GM11168 (cell line): ENCODE measurements at regions not wholly inside any gene's neighbourhood (a gene's known extent, or its start where the extent isn't known, plus 50 kb on each side); places are given as distances from the start of the nearest gene placed in this dataset.

Experiments used
- in situ Hi-C: fragments of 300-500 bp; cut with MboI; formaldehyde crosslinking; loops from one replicate; pipeline ENCODE4 v1.12.0; 2022; ENCODE audit warnings: low sequenced_read_pairs; ENCODE audit not compliant: unreplicated experiment

DNA sequence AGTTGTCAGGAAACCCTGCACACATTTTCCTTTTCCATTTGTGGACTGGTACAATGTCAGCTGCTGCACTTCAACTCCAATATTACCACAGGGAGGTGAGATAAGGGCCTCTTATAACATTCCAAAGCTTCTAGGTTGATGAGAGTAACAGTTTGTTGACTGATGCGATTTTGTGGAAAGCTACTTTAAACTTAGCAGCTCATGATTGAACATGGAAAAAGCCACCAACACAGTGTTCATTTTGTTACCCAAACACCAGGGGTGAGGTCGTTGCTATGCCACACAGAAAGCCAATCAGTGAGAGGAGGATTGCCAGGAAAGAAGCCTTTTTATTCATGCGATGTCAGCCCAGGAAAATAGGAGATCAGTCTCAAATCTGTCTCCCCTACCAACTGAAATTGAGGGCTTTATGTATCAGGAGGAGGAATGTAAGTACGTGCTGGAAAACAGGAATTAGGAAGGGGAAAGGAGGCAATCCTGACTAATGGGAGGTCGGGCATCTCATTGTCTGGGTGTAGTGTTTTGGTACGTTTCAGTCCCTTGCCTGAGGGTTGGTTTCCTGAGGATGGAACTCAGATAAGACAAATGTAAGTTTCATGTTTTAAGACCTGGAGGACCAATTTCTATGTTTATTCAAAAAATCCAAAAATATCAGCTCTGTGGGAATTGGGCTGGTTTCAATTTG, 92.7 kb upstream of the PLEKHA5 start:
- in situ Hi-C loops: no loop called here

DNA sequence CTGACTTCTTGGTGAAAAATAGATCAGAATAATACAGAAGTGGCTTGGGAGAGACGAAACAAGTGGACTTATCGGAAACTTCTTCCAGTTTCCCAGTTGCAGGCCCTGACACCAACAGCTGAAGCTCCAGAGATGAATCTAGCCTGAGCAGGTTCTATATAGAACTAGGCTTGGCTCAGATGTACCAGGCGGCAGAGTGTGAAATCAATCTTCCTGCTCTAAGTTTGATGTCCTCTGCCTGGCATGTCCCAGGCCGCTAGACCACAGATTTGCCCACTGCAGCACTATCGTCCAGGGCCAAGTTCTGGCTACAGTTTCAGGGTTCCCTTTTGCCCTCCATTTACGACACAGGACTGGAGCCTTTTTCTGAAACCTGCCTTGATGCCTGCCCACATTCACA, 91.3 kb upstream of the PLEKHA5 start:
- in situ Hi-C loops: no loop called here

DNA sequence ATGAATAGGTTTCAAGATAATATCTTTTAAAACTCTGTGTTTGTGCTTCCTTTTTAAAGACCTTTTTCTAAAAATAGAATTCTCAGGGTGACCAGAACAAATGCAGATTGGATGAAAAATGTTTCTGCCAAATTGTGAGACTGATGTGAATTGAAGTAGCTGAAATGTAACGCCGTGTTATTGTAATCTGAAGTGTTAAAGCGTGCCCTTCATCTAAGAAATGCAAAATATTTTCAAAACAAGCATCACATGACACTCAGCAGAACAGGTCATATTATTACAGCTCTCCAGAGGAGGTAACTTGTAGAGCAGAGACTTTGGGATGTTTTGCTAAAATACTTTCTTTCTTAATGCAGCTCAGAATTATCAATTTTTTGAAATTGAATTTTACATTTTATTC, 90.0 kb upstream of the PLEKHA5 start:
- in situ Hi-C loops: no loop called here

DNA sequence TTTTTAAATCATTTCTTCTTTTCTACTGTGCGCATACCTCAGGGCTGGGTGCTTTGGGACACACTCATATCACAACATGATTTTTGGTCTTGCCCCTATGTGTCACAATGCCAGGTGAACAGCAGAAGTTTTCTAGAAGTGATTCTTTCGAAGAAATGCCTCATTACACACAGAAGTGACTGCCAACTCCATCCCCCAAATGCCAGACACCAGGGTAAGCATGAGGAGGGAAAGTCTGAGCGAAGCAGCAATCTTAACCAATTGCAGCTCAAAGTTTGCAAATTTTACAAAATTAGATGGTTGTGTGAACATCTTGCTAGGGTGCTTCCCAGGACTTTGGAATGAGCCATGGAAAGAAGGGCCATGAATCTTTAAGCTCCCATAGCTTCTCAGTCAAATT, 87.3 kb upstream of the PLEKHA5 start:
- in situ Hi-C loops: no loop called here

DNA sequence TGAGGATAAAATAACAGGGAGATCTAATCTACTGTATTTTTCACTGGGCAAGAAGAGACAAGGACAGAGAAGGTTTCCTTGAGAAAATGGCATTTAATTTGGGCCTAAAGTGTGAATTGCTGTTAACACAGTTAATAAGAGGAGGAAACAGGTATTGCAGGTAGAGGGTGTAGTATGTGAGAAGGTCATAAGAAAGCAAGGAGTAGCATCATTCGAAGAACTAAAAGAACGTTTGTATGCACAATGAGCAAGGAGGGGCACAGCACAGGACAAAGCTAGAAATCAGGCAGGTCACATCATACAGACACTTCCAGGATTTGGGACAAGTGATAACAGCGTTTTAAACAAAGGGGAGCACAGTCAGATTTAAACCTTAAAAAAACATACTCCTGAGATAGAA, 85.1 kb upstream of the PLEKHA5 start:
- in situ Hi-C loops: no loop called here

DNA sequence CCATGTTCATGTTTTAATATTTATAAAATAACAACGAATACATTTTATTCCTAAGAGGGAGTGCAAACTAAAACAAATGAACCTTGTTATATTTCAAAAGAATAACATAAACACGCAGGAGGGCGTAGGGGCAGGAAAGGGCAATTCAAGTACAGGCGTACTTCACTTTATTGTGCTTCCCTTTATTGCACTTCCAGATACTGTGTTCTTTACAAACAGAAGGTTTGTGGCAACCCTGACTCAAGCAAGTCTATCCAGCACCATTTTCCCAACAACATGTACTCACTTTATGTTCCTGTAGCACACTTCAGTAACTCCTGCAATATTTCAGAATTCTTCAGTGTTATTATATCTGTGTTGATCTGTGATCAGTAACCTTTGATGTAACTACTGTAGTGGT, 84.6 kb upstream of the PLEKHA5 start:
- in situ Hi-C loops: no loop called here

DNA sequence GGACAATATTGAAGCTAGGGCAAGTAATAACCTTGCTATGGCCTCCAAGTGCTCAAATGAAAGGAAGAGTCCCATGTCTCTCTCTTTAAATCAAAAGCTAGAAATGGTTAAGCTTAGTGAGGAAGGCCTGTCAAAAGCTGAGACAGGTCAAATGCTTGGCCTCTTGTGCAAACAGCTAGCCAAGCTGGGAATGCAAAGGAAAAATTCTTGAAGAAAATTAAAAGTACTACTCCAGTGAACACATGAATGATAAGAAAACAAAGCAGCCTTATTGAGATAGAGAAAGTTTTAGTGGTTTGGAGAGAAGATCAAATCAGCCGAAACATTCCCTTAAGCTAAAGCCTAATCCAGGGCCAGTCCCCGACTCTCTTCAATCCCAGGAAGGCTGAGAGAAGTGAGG, 84.1 kb upstream of the PLEKHA5 start:
- in situ Hi-C loops: no loop called here

DNA sequence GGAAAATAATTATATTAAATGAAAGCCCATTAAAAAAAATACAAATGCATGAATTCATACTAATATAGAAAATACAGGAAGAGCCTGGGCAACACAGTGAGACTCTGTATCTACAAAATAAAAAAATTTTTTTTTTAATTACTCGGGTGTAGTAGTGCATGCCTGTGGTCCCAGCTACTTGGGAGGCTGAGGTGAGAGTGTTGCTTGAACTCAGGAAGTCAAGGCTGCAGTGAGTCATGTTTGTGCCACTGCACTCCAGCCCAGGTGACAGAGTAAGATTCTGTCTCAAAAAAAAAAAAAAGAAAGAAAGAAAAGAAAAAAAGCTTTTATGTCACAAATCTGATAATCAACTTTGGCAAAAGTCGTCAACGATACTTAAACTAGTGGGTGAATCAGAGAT, 80.6 kb upstream of the PLEKHA5 start:
- in situ Hi-C loops: no loop called here

DNA sequence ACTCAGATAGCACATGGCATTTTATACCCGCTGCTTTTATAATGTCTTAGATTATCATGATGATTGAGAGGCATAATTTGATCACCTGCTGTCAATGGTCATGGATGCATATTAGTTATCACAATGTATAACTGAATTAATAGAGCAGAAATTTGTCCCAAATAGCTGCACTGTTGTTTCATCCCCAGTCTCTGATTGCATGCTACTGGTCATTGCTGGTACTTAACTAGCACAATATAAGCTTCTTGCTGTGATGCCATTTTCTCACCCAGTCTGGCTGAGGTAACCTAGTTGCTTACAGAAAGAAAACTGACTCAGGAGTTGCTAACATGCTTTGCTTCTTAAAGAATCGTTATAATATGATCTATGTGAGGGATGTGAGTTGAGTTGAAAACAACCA, 76.8 kb upstream of the PLEKHA5 start:
- in situ Hi-C loops: no loop called here

DNA sequence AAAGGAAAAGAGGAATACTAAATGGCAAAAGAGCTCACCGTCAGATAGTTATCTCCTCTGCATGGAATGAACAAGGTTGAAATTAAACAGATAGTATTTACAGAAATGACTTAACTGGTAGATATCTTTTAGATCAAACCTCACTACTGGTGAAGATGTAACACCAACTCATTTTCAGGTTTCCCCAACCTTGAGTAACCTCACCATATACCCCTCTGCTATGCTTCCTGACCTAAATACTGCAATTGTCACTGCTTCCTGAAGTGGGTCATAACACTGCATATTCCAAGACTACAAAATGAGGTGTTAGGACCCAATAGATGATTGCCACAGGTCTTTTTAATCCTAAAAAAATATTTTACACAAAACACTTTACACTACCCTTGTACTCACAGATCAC, 76.3 kb upstream of the PLEKHA5 start:
- in situ Hi-C loops: no loop called here

DNA sequence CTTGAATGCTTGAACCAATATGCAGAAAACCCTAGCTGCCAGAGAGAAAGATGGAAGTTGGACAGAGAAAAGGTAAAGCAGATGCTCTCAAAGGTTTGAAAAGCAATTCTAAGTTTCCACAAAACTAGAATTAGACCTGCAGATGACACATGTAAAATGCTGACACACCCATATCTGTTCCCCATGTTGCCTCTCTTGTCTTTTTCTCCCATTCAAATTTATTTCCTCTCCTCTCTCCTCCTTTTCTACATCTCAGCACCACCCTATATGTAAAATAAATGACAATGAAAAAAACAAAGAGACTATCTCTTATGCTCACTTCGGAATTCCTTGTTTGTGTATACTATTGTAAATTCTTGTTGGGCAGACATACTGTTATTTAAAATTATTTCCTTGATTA, 75.5 kb upstream of the PLEKHA5 start:
- in situ Hi-C loops: no loop called here

DNA sequence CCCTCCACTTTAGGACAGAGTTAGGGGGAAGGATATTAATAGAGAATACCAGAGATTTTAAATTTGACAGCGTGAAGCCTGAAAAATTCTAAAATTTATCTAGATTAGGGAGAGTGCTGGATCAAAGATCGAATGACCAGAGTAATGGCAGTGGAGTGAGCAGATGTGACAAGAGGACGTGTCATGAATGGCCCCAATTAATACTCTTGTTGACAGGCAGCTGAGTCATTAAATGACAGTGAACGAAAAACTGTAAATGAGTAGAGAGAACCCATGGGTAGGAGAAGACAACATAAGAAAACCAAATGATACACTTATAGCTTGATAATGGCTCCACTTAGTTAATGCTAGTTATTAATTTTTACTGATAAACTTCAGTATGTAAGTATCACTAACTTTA, 73.9 kb upstream of the PLEKHA5 start:
- in situ Hi-C loops: no loop called here

DNA sequence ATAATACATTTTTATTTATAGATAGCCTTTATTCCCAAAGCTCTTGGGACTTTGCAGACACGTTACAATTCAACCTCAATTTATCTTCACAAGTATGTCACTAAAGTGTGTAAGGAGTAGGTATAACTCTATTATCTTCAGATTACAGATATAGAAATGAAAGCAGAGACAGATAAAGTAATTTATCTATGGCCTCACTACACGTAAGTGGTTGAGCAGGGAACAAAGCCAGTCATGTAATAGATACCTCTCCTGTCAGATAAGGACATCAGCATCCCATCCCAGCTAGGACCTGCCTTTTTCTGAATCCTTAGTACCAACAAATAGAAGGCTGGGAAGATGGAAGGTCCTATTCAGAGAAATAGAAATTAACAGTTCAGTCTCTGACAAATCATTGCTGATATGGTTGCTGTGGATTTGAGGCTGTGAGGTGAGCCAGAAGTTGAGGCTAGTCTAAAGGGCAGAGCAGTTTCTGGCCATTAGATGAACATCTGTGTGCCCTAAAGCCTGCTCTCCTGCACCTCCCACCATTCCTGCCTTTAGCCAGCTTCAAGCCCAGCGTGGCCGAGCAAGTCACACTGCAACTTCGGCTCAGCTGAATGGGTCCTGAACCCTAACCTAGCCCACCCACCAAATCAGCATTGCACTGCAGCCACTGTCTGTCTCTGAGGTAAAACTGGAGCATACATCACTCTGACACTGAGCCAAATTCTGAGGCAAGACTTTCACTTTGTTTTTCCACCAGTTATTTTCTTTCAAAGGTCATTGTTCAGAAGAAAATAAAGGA, 71.1 kb upstream of the PLEKHA5 start:
- in situ Hi-C loops: no loop called here

DNA sequence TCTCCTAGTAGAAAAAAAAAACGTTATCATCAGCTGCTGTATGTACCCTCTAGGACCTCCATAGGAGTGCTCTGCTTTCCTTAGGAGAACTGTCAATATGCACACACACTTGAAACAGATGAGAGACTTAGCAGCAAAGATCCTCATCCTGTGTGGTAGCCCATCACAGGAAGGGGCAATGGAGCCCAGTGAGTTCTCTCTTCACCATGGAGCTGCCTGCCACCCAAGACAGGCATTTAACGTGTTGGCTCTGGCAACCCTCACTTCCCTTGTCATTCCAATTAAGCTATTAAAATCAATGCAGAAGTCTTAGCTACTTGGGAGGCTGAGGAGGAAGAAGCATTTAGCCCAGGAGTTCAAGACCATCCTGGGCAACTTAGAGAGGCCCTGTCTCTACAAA, 64.8 kb upstream of the PLEKHA5 start:
- in situ Hi-C loops: no loop called here

DNA sequence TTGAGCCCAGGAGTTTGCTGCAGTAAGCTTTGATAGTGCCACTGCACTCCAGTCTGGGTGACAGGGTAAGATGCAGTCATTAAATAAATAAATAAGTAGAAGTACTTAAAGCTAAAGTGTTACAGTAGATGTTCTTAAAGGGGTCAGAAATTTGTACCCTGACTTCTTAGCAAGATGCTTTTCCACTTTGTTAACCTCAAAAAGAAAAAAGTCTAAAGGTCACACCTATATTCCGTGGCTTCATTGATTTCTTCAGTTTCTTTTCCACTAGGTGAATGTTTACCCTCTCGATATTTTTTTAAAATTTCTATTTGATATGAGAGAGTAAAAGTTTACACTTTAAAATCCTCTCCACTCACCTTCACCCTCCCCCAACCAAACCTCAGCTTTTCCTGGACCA, 64.3 kb upstream of the PLEKHA5 start:
- in situ Hi-C loops: no loop called here

DNA sequence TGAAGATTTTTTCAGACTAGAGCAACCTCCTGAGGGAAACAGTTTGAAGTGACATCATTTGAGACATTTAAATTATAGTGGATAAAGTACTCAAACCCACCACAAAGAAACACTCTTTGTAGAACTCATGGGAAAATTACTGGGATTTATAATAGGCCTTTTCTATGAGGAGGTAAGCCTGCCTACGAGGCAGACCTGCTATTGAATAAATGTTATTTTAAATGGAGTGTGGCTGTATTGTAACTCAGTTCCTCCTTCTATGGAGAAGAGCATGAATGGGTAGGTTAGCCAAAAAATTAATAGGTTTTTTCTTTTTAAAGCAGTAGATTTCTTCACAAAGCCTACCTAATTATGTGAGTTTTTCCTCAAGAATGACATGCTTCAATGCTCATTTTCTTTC, 63.7 kb upstream of the PLEKHA5 start:
- in situ Hi-C loops: no loop called here

DNA sequence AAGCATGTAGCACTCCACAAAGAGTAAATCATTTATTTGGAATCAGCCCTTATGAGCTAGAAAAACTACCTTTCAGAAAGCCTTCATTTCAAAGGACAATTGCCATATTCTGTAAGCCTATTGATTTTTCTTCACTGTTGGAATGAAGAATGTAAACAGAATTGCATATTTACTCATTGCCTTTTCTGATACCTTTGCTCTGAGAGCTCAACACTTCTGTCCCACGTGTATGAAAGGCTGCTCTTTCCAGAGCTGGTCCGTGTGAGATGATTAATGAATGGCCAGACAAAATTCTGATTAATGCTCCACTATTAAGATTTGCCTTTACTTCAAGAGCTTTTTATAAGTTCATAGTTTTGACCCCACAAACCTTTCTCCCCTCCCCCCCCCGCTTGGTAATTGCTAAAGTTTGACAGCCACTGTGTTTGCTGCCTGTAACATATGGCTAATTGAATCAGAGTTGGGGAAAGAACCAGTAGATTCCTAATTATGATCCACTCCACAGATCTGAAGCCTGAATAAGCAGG, 63.0 kb upstream of the PLEKHA5 start:
- in situ Hi-C loops: no loop called here

DNA sequence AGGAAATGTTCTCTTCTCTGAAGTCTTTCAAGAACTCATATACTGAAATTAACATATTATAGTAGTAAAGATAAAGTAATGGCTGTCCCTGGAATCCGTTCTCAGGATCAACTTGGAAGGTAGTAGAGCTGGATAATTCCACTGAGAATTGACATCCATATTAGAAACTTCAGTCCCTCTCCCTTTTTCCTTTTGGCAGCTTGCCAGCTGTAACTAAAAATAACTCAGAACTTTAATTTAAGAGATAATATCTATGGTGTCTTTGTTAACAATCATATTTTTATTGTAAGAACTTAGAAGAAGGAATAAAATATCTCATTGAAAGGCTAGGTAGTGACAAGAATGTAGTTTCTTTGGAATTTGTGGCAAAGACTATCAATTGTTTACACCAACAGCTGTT, 61.4 kb upstream of the PLEKHA5 start:
- in situ Hi-C loops: no loop called here

DNA sequence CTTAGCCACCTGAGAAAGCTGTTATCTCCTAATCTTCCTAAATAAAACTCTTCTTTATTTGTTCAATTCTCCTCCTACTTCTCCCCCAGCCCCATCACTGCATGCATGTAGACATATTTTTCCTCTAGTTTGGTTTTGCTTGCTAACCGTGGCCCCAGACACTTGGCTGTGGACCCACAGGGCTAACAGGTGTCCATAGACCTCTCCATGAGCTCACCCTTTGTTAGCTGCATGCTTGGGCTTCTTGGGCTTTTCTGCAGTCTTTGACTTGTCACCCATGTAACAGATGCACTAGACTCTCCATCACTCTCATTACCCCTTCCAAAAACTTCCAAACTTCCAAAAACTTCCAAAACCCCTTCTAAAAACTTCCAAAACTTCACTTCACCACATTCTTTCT, 59.2 kb upstream of the PLEKHA5 start:
- in situ Hi-C loops: no loop called here

DNA sequence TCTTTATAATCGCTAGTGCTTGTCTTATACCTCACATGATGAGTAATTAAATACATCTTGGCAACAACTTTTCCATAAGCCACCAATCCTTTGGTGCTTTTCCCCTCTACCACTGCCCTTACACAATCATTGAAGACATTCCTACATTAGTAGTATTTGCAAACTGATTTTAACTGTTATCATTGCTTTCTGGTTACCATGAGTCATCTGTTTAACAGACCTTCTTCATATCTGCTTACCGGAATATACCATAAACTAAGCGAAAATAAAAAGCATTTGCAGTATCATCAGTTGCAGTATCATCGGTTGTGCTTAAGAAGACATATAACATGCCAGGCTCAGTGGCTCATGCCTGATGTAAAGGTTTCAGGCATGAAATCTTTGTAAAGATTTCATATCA, 54.8 kb upstream of the PLEKHA5 start:
- in situ Hi-C loops: no loop called here

DNA sequence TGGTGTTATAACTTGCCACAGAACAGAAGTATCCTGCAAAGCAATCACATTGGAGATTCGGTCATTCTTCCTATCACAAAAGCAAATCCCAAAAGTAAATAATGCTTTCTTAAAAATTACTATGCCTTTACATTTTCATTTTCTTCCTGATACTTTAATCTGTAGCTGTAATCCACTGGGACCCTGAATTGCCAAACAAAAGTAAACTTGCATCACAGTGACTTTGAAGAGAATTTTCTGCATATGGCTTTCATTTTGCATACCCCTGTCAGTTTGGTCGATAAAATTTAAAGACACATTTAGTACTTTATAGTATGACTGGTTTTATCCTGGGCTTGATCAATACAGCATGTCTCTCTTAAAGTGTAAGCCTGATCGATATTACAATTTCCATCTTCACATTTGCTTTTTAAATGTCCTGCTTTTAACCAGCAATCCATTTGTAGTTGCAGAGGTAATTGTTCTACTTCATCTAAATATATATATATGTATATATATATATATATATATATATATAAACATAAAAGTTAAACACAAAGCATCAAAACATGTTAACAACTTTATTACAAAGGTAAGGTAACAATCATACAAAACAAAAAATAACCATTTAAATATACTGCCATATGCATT, 53.7 kb upstream of the PLEKHA5 start:
- in situ Hi-C loops: no loop called here
